DOHH2 (cell line): ENCODE measurements at regions not wholly inside any gene's neighbourhood (a gene's known extent, or its start where the extent isn't known, plus 50 kb on each side); places are given as distances from the start of the nearest gene placed in this dataset.
"Not testable (repeated sequence)": the region's sequence is repeated elsewhere in the genome, so short reads cannot be mapped to it uniquely, and the experiment has no call there.

Experiments
- H3F3A ChIP-seq: fragments of 200-600 bp; sonication (generic), shearing (Covaris generic); 2 replicates; pipeline ENCODE4 v1.6.0; 2016; ENCODE audit warnings: antibody characterized with exemption, mild to moderate bottlenecking; ENCODE audit not compliant: control insufficient read depth, insufficient read depth
- H3K27ac ChIP-seq: fragments of 200-600 bp; sonication (generic); 2 replicates; pipeline ENCODE4 v1.5.1; 2014; ENCODE audit warnings: low read depth, mild to moderate bottlenecking, low read length, moderate library complexity
- H3K27me3 ChIP-seq: fragments of 200-600 bp; sonication (generic); 2 replicates; pipeline ENCODE4 v1.6.1; 2014; ENCODE audit warnings: mild to moderate bottlenecking, low read length, mixed read lengths; ENCODE audit not compliant: control insufficient read depth
- H3K36me3 ChIP-seq: fragments of 200-600 bp; sonication (generic); 2 replicates; pipeline ENCODE4 v1.6.1; 2014; ENCODE audit warnings: mild to moderate bottlenecking, low read length, moderate library complexity, mixed read lengths; ENCODE audit not compliant: control insufficient read depth
- H3K4me1 ChIP-seq: fragments of 200-600 bp; sonication (generic); 2 replicates; pipeline ENCODE4 v1.6.1; 2014; ENCODE audit warnings: mild to moderate bottlenecking, low read length, mixed read lengths; ENCODE audit not compliant: control insufficient read depth
- H3K4me2 ChIP-seq: fragments of 200-600 bp; sonication (generic); 2 replicates; pipeline ENCODE4 v1.6.0; 2014; ENCODE audit warnings: mild to moderate bottlenecking, low read length, moderate library complexity
- H3K4me3 ChIP-seq: fragments of 200-600 bp; sonication (generic); 2 replicates; pipeline ENCODE4 v1.5.1; 2014; ENCODE audit warnings: mild to moderate bottlenecking, low read length, mixed read lengths
- H3K79me2 ChIP-seq: fragments of 200-600 bp; sonication (generic); 2 replicates; pipeline ENCODE4 v1.6.1; 2014; ENCODE audit warnings: mild to moderate bottlenecking, low read length, mixed read lengths; ENCODE audit not compliant: control insufficient read depth
- H3K9me2 ChIP-seq: fragments of 200-600 bp; sonication (generic); replicated peaks from 2 replicates; pipeline ENCODE4 v1.6.1; 2014; ENCODE audit warnings: mild to moderate bottlenecking, low read length, mixed read lengths; ENCODE audit not compliant: control insufficient read depth
- H3K9me3 ChIP-seq: fragments of 200-600 bp; sonication (generic); 2 replicates; pipeline ENCODE4 v1.6.1; 2014; ENCODE audit warnings: antibody characterized with exemption, low read length, mixed read lengths; ENCODE audit not compliant: control insufficient read depth, insufficient read depth
- H4K20me1 ChIP-seq: fragments of 200-600 bp; sonication (generic); 2 replicates; pipeline ENCODE4 v1.6.0; 2014; ENCODE audit warnings: low read depth, mild to moderate bottlenecking, antibody characterized with exemption, low read length, moderate library complexity; ENCODE audit not compliant: control insufficient read depth, insufficient read depth
- EZH2phosphoT487 ChIP-seq: fragments of 200-600 bp; sonication (generic); IDR thresholded peaks from 2 replicates; pipeline ENCODE4 v1.6.1; 2017; ENCODE audit warnings: borderline replicate concordance, mild to moderate bottlenecking, antibody characterized with exemption, low read length, moderate library complexity, mixed read lengths
- TF ChIP-seq, protein P1 (sequence below): fragments of 200-600 bp; sonication (generic); IDR thresholded peaks from one replicate; pipeline ENCODE4 v1.5.1; 2014; ENCODE audit warnings: antibody characterized with exemption, mild to moderate bottlenecking, low read depth, low read length; ENCODE audit not compliant: poor library complexity, severe bottlenecking

GRCh38 chr6:76914737-76915136 lies 548.6 kb downstream of the HTR1B start:
- H3F3A ChIP-seq = no peaks in the 10 kb centered on the region
- TF ChIP-seq, protein P1, sequence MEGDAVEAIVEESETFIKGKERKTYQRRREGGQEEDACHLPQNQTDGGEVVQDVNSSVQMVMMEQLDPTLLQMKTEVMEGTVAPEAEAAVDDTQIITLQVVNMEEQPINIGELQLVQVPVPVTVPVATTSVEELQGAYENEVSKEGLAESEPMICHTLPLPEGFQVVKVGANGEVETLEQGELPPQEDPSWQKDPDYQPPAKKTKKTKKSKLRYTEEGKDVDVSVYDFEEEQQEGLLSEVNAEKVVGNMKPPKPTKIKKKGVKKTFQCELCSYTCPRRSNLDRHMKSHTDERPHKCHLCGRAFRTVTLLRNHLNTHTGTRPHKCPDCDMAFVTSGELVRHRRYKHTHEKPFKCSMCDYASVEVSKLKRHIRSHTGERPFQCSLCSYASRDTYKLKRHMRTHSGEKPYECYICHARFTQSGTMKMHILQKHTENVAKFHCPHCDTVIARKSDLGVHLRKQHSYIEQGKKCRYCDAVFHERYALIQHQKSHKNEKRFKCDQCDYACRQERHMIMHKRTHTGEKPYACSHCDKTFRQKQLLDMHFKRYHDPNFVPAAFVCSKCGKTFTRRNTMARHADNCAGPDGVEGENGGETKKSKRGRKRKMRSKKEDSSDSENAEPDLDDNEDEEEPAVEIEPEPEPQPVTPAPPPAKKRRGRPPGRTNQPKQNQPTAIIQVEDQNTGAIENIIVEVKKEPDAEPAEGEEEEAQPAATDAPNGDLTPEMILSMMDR = no peak
- no peak for TF ChIP-seq EZH2phosphoT487
- no peaks in the 10 kb centered on the region for H3K9me2 ChIP-seq
- H4K20me1 ChIP-seq = no peaks in the 10 kb centered on the region
- no peak overlapping the region for H3K4me2 ChIP-seq
- H3K79me2 ChIP-seq = no peaks in the 10 kb centered on the region
- no peak overlapping the region for H3K4me3 ChIP-seq
- H3K36me3 ChIP-seq = no peaks in the 10 kb centered on the region
- no peaks in the 10 kb centered on the region for H3K4me1 ChIP-seq
- H3K9me3 ChIP-seq = no peaks in the 10 kb centered on the region
- H3K27ac ChIP-seq = no peak overlapping the region
- H3K27me3 ChIP-seq = no peaks in the 10 kb centered on the region

DNA sequence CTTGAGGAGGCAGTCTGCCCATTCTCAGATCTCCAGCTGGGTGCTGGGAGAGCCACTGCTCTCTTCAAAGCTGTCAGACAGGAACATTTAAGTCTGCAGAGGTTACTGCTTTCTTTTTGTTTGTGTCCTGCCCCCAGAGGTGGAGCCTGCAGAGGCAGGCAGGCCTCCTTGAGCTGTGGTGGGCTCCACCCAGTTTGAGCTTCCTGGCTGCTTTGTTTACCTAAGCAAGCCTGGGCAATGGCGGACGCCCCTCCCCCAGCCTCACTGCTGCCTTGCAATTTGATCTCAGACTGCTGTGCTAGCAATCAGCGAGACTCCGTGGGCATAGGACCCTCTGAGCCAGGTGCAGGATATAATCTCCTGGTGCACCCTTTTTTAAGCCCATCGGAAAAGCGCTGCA lies 557.8 kb downstream of the HTR1B start:
- H3K4me2 ChIP-seq, H3K36me3 ChIP-seq, H3K4me1 ChIP-seq, H3F3A ChIP-seq, H3K79me2 ChIP-seq, H3K4me3 ChIP-seq, H3K9me3 ChIP-seq, H3K9me2 ChIP-seq, H3K27ac ChIP-seq, H4K20me1 ChIP-seq, H3K27me3 ChIP-seq: not testable (repeated sequence)

- H3K4me3 ChIP-seq = no peak overlapping the region
- H3K27me3 ChIP-seq = no peaks in the 10 kb centered on the region
- no peaks in the 10 kb centered on the region for H3K4me1 ChIP-seq
- no peak overlapping the region for H3K4me2 ChIP-seq
- H3K36me3 ChIP-seq = no peaks in the 10 kb centered on the region
- no peak overlapping the region for H3K27ac ChIP-seq
- H3F3A ChIP-seq = no peaks in the 10 kb centered on the region
- no peak for TF ChIP-seq EZH2phosphoT487
- TF ChIP-seq, protein P1 = no peak
- no peaks in the 10 kb centered on the region for H4K20me1 ChIP-seq
- H3K9me3 ChIP-seq = no peaks in the 10 kb centered on the region
- no peaks in the 10 kb centered on the region for H3K9me2 ChIP-seq
- H3K79me2 ChIP-seq = no peaks in the 10 kb centered on the region
Observed at GRCh38 chr6:76892542-76892941, 570.7 kb downstream of the HTR1B start.

DNA sequence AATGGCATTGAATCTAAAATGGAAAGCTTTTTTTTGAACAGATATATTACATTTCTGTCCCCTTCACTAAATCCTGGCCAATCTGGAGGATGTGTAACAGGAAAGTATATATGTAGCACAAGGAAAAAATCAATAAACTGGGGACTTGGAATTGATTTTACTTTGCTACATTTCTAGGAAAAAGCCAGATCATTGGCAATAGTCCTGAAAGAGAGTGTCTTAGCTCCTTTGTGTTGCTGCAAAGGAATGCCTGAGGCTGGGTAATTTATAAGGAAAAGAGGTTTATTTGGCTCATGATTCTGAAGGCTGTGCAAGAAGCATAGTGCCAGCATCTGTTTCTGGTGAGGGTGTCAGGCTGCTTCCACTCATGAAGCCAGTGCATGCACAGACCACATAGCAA lies 574.9 kb downstream of the HTR1B start:
- Histone ChIP-seq H3K4me3 (no peak overlapping the region), H4K20me1 (no peaks in the 10 kb centered on the region), H3K4me1 (no peaks in the 10 kb centered on the region), H3K36me3 (no peaks in the 10 kb centered on the region), H3K4me2 (no peak overlapping the region), H3K27me3 (no peaks in the 10 kb centered on the region), H3K79me2 (no peaks in the 10 kb centered on the region), H3F3A (no peaks in the 10 kb centered on the region), H3K9me2 (no peaks in the 10 kb centered on the region), H3K9me3 (no peaks in the 10 kb centered on the region), H3K27ac (no peak overlapping the region)
- TF ChIP-seq, protein P1 = no peak
- no peak for TF ChIP-seq EZH2phosphoT487
